Ishikawa (cell line): ENCODE measurements at regions not wholly inside any gene's neighbourhood (a gene's known extent, or its start where the extent isn't known, plus 50 kb on each side); places are given as distances from the start of the nearest gene placed in this dataset.

Source experiments
- EP300 ChIP-seq: IDR thresholded peaks from 2 replicates; pipeline ENCODE4 v1.6.1; 2012; ENCODE audit warnings: borderline replicate concordance
- MAX ChIP-seq: IDR thresholded peaks from 2 replicates; pipeline ENCODE4 v1.6.1; 2012
- RAD21 ChIP-seq: IDR thresholded peaks from 2 replicates; pipeline ENCODE4 v1.6.1; 2012; ENCODE audit warnings: low read depth
- TCF12 ChIP-seq: IDR thresholded peaks from 2 replicates; pipeline ENCODE4 v1.6.1; 2012; ENCODE audit warnings: low read depth

- no peak for TF ChIP-seq TCF12
- no peak for TF ChIP-seq RAD21
- no peak for TF ChIP-seq EP300
- TF ChIP-seq MAX, result no peak
Observed at GRCh38 chr4:38470735-38471262, 193.2 kb upstream of the KLF3 start.
